Panc1 (cell line): ENCODE measurements at regions not wholly inside any gene's neighbourhood (a gene's known extent, or its start where the extent isn't known, plus 50 kb on each side); places are given as distances from the start of the nearest gene placed in this dataset.

ENCODE experiments used
- ATAC-seq: fragments of 200-7000 bp; cut with Tn5 transposase; 2 replicates; pipeline ENCODE4 v1.9.1; 2020; ENCODE audit warnings: mild to moderate bottlenecking, moderate library complexity
- BruUV-seq: library from RNA; stranded (reverse); fragments of 400-500 nt; replicated peaks from 2 replicates; lab custom pipeline; 2021; lab: Mats Ljungman, UMichigan
- CTCF ChIA-PET: fragments of 300-600 bp; sonication (Branson Sonifier 250); formaldehyde crosslinking; loops from one replicate; lab custom pipeline; 2022; ENCODE audit warnings: antibody characterized with exemption; lab: Charles Lee
- POLR2A ChIA-PET: fragments of 300-600 bp; sonication (Branson Sonifier 250); formaldehyde crosslinking; loops from one replicate; lab custom pipeline; 2022; ENCODE audit warnings: antibody characterized with exemption; lab: Charles Lee
- DNase-seq: peaks from one replicate; pipeline ENCODE4 v3.0.0-alpha.2; 2010; ENCODE audit warnings: low read depth, low spot score
- H3K27ac ChIP-seq: 2 replicates; pipeline ENCODE4 v1.5.1; 2011; ENCODE audit warnings: mild to moderate bottlenecking, low read length, inconsistent platforms
- H3K27me3 ChIP-seq: fragments of 200-500 bp; sonication (Bioruptor generic); 2 replicates; pipeline ENCODE4 v1.6.0; 2014; ENCODE audit warnings: low read length, inconsistent platforms; ENCODE audit not compliant: control insufficient read depth, insufficient read depth
- H3K36me3 ChIP-seq: fragments of 200-500 bp; sonication (Bioruptor generic); 2 replicates; pipeline ENCODE4 v1.5.1; 2014; ENCODE audit warnings: inconsistent platforms, mild to moderate bottlenecking, low read length, moderate library complexity; ENCODE audit not compliant: control insufficient read depth, insufficient read depth
- H3K4me1 ChIP-seq: 2 replicates; pipeline ENCODE4 v1.5.1; 2011; ENCODE audit warnings: inconsistent platforms, mild to moderate bottlenecking, low read length, moderate library complexity; ENCODE audit not compliant: control insufficient read depth, insufficient read depth
- H3K4me3 ChIP-seq, 2 experiments: 2 replicates each; pipeline ENCODE4 v1.5.1; 2011 to 2012; ENCODE audit warnings: low read depth in 2 of 2, low read length in 2 of 2, mild to moderate bottlenecking in 2 of 2, inconsistent platforms in 1 of 2, moderate library complexity in 1 of 2
- H3K9me3 ChIP-seq: fragments of 200-500 bp; sonication (Bioruptor generic); 2 replicates; pipeline ENCODE4 v1.5.1; 2014; ENCODE audit warnings: low read depth, mild to moderate bottlenecking, inconsistent platforms, low read length, moderate library complexity; ENCODE audit not compliant: control insufficient read depth, insufficient read depth
- POLR2AphosphoS5 ChIP-seq: IDR thresholded peaks from 2 replicates; pipeline ENCODE4 v1.6.1; 2012; ENCODE audit warnings: mild to moderate bottlenecking, low read depth, low read length, moderate library complexity
- SIN3A ChIP-seq: IDR thresholded peaks from 2 replicates; pipeline ENCODE4 v1.6.1; 2012; ENCODE audit warnings: low read depth, mild to moderate bottlenecking, low read length, moderate library complexity, borderline replicate concordance; ENCODE audit not compliant: insufficient read depth
- TCF7L2 ChIP-seq: IDR thresholded peaks from 2 replicates; pipeline ENCODE4 v1.6.1; 2011; ENCODE audit warnings: mild to moderate bottlenecking, low read depth, low read length, inconsistent platforms
- in situ Hi-C: cut with HindIII; loops from 2 replicates; pipeline ENCODE4 v1.10.0; 2016; ENCODE audit warnings: low sequenced_read_pairs, low pct_unique_long_range_greater_than_20kb
- intact Hi-C: fragments of 100-400 bp; cut with micrococcal nuclease; formaldehyde crosslinking; loops from one replicate; pipeline ENCODE4 v1.10.0; 2022; ENCODE audit not compliant: unreplicated experiment
- TF ChIP-seq, protein P1 (sequence below), 2 experiments: IDR thresholded peaks; 2 replicates each; pipeline ENCODE4 v1.6.1; 2011 to 2012; ENCODE audit warnings: low read depth in 2 of 2, control low read depth in 1 of 2, low read length in 1 of 2, mild to moderate bottlenecking in 1 of 2, moderate library complexity in 1 of 2; ENCODE audit not compliant: insufficient read depth in 1 of 2
- TF ChIP-seq, protein P2 (sequence below): fragments of 450-650 bp; IDR thresholded peaks from 2 replicates; pipeline ENCODE4 v1.5.1; 2017; ENCODE audit warnings: mild to moderate bottlenecking

DNA sequence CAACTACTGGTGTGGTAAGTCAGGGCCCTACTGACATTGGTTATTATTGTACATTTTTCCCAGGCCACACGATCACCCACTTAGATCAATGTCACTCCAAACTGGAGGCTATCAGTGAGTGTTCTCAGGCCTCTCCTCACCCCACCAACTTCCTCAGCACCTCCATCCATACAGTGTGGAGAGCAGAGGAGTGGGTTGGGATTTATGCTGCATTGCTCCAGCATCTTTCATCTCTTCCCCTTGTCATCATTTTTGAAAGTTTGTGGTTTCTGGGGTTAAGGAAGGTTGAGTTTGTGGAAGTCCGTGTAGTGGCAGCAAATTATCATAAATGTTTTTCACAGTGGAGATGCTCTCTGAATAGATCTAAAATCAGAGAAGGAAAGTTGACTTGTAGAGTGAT lies 60.2 kb downstream of the TLNRD1 start:
- in situ Hi-C loops, result no loop called here
- H3K27me3 ChIP-seq, result no peaks in the 10 kb centered on the region
- ChIA-PET CTCF (no interaction called here), POLR2A (no interaction called here)
- DNase-seq (no peak), ATAC-seq (no peak)
- no TSS peak for BruUV-seq
- H3K36me3 ChIP-seq, result no peaks in the 10 kb centered on the region
- no peak overlapping the region for H3K27ac ChIP-seq
- H3K4me1 ChIP-seq, result no peaks in the 10 kb centered on the region
- H3K4me3 ChIP-seq, result no peak overlapping the region
- intact Hi-C loops, result no loop called here
- TF ChIP-seq TCF7L2 (no peak), SIN3A (no peak), POLR2AphosphoS5 (no peak)
- TF ChIP-seq, protein P1, sequence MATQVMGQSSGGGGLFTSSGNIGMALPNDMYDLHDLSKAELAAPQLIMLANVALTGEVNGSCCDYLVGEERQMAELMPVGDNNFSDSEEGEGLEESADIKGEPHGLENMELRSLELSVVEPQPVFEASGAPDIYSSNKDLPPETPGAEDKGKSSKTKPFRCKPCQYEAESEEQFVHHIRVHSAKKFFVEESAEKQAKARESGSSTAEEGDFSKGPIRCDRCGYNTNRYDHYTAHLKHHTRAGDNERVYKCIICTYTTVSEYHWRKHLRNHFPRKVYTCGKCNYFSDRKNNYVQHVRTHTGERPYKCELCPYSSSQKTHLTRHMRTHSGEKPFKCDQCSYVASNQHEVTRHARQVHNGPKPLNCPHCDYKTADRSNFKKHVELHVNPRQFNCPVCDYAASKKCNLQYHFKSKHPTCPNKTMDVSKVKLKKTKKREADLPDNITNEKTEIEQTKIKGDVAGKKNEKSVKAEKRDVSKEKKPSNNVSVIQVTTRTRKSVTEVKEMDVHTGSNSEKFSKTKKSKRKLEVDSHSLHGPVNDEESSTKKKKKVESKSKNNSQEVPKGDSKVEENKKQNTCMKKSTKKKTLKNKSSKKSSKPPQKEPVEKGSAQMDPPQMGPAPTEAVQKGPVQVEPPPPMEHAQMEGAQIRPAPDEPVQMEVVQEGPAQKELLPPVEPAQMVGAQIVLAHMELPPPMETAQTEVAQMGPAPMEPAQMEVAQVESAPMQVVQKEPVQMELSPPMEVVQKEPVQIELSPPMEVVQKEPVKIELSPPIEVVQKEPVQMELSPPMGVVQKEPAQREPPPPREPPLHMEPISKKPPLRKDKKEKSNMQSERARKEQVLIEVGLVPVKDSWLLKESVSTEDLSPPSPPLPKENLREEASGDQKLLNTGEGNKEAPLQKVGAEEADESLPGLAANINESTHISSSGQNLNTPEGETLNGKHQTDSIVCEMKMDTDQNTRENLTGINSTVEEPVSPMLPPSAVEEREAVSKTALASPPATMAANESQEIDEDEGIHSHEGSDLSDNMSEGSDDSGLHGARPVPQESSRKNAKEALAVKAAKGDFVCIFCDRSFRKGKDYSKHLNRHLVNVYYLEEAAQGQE (IDR thresholded peaks at IDR 0.05; ENCODE audit: insufficient read depth in 1 of 2, low read depth in 2 of 2, low read length in 1 of 2), result no peak
- TF ChIP-seq, protein P2, sequence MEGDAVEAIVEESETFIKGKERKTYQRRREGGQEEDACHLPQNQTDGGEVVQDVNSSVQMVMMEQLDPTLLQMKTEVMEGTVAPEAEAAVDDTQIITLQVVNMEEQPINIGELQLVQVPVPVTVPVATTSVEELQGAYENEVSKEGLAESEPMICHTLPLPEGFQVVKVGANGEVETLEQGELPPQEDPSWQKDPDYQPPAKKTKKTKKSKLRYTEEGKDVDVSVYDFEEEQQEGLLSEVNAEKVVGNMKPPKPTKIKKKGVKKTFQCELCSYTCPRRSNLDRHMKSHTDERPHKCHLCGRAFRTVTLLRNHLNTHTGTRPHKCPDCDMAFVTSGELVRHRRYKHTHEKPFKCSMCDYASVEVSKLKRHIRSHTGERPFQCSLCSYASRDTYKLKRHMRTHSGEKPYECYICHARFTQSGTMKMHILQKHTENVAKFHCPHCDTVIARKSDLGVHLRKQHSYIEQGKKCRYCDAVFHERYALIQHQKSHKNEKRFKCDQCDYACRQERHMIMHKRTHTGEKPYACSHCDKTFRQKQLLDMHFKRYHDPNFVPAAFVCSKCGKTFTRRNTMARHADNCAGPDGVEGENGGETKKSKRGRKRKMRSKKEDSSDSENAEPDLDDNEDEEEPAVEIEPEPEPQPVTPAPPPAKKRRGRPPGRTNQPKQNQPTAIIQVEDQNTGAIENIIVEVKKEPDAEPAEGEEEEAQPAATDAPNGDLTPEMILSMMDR, result no peak
- H3K9me3 ChIP-seq, result no peaks in the 10 kb centered on the region

GRCh38 chr15:81061490-81062253 lies 60.9 kb downstream of the TLNRD1 start:
- ChIA-PET CTCF (no interaction called here), POLR2A (no interaction called here)
- Histone ChIP-seq H3K27ac (no peak overlapping the region), H3K4me1 (no peaks in the 10 kb centered on the region), H3K4me3 (no peak overlapping the region), H3K36me3 (no peaks in the 10 kb centered on the region), H3K27me3 (no peaks in the 10 kb centered on the region), H3K9me3 (no peaks in the 10 kb centered on the region)
- in situ Hi-C loops, result no loop called here
- no TSS peak for BruUV-seq
- ATAC-seq (no peak), DNase-seq (no peak)
- TF ChIP-seq SIN3A (no peak), POLR2AphosphoS5 (no peak), TCF7L2 (no peak)
- TF ChIP-seq, protein P2, result no peak
- TF ChIP-seq, protein P1 (IDR thresholded peaks at IDR 0.05; ENCODE audit: insufficient read depth in 1 of 2, low read depth in 2 of 2, low read length in 1 of 2), result no peak
- intact Hi-C loops, result no loop called here
